ENCODE measurements at regions not wholly inside any gene's neighbourhood (a gene's known extent, or its start where the extent isn't known, plus 50 kb on each side); places are given as distances from the start of the nearest gene placed in this dataset.

GRCh38 chr2:118171546-118171945 is 83.3 kb downstream of the INSIG2 start:
- no peak for DNase-seq

- DNase-seq = no peak
Observed at GRCh38 chr2:118169359-118170005, 81.2 kb downstream of the INSIG2 start.

- DNase-seq = no peak
Observed at GRCh38 chr2:118168615-118169014, 80.3 kb downstream of the INSIG2 start.

- no peak for DNase-seq
Observed at GRCh38 chr2:118167026-118167425, 78.8 kb downstream of the INSIG2 start.

DNA sequence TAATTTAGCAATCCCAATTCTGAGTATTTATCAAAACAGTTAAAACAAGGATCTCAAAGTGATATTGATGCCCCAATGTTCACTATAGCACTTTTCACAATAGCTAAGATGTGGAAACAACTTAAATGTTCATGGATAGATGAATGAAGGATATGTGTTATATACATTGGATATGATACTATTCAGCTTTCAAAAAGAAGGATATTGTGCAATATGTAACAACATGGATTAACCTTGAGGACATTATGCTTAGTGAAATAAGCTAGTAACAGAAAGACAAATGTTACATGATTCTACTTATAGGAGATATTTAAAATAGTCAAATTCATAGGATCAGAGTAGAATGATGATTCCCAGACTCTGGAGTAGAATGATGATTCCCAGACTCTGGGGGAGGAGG is 78.0 kb downstream of the INSIG2 start:
- no peak for DNase-seq

DNA sequence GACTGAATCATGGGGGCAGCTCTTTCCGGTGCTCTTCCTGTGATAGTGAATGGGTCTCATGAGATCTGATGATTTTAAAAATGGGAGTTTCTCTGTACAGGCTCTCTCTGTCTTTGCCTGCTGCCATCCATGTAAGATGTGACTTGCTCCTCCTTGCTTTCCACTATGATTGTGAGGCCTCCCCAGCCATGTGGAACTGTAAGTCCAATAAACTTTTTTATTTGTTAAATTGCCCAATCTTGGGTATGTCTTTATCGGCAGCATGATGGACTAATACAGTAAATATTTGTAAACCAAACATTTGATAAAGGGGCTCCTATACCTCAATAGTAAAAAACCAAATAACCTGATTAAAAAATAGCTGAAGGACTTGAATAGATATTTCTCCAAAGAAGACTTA is 77.3 kb downstream of the INSIG2 start:
- DNase-seq = no peak

Measured in DMS79 (cell line).